ENCODE measurements at regions not wholly inside any gene's neighbourhood (a gene's known extent, or its start where the extent isn't known, plus 50 kb on each side); places are given as distances from the start of the nearest gene placed in this dataset.
"Not testable (repeated sequence)": the region's sequence is repeated elsewhere in the genome, so short reads cannot be mapped to it uniquely, and the experiment has no call there.

GRCh38 chr3:48101301-48101650 is 85.1 kb upstream of the MAP4 start:
- H3K27me3 ChIP-seq (ENCODE audit: insufficient read depth in 3 of 3, low read length in 2 of 3); intact Hi-C loops (cut with DNase I); H3K4me1 ChIP-seq; H3K4me3 ChIP-seq; H3K27ac ChIP-seq; ATAC-seq; DNase-seq; H3K36me3 ChIP-seq (ENCODE audit: insufficient read depth in 1 of 2, low read depth in 1 of 2); H3K9me3 ChIP-seq: not testable (repeated sequence)
- 88 to 98% (median 95%) methylated on average over 2 of the region's 2 CpGs for WGBS, 3 donors

GRCh38 chr3:48092270-48092669 is 76.1 kb upstream of the MAP4 start:
- 38 to 44% (median 40%) methylated on average over 2 of the region's 2 CpGs for WGBS, 3 donors
- Histone ChIP-seq H3K27me3 (ENCODE audit: insufficient read depth in 3 of 3, low read length in 2 of 3) (no peaks in the 10 kb centered on the region), H3K9me3 (no peaks in the 10 kb centered on the region), H3K36me3 (ENCODE audit: insufficient read depth in 1 of 2, low read depth in 1 of 2) (no peaks in the 10 kb centered on the region), H3K4me3 (no peak overlapping the region), H3K27ac (no peak overlapping the region), H3K4me1 (peaks cover 9% of the 10 kb centered on the region)
- DNase-seq = no peak
- TF ChIP-seq, protein P1, sequence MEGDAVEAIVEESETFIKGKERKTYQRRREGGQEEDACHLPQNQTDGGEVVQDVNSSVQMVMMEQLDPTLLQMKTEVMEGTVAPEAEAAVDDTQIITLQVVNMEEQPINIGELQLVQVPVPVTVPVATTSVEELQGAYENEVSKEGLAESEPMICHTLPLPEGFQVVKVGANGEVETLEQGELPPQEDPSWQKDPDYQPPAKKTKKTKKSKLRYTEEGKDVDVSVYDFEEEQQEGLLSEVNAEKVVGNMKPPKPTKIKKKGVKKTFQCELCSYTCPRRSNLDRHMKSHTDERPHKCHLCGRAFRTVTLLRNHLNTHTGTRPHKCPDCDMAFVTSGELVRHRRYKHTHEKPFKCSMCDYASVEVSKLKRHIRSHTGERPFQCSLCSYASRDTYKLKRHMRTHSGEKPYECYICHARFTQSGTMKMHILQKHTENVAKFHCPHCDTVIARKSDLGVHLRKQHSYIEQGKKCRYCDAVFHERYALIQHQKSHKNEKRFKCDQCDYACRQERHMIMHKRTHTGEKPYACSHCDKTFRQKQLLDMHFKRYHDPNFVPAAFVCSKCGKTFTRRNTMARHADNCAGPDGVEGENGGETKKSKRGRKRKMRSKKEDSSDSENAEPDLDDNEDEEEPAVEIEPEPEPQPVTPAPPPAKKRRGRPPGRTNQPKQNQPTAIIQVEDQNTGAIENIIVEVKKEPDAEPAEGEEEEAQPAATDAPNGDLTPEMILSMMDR (IDR thresholded peaks at IDR 0.05) = no peak
- intact Hi-C loops (cut with DNase I) = loop anchor here (5.0 to 10.0 kb wide), 2 partner anchors 60 to 267 kb away; no protein-coding TSS in a partner anchor
- no peak for ATAC-seq

GRCh38 chr3:48090166-48090939 is 74.1 kb upstream of the MAP4 start:
- H3K27me3 ChIP-seq (ENCODE audit: insufficient read depth in 3 of 3, low read length in 2 of 3) = no peaks in the 10 kb centered on the region
- peaks cover 27% of the 10 kb centered on the region for H3K4me1 ChIP-seq
- intact Hi-C loops (cut with DNase I) = loop anchor here (5.0 to 10.0 kb wide), 2 partner anchors 62 to 266 kb away; no protein-coding TSS in a partner anchor
- 91 to 93% (median 91%) methylated on average over 19 of the region's 19 CpGs for WGBS, 3 donors
- H3K4me3 ChIP-seq = peak overlapping the region; percentile 97
- no peaks in the 10 kb centered on the region for H3K36me3 ChIP-seq (ENCODE audit: insufficient read depth in 1 of 2, low read depth in 1 of 2)
- H3K9me3 ChIP-seq = no peaks in the 10 kb centered on the region
- TF ChIP-seq, protein P1 (IDR thresholded peaks at IDR 0.05) = no peak
- H3K27ac ChIP-seq = peak overlapping the region; percentile 99
- ATAC-seq (no peak), DNase-seq (no peak)

GRCh38 chr3:48088749-48089466 is 72.7 kb upstream of the MAP4 start:
- 0 to 1% (median 0%) methylated on average over 53 to 79 of the region's 79 CpGs for WGBS, 3 donors
- H3K9me3 ChIP-seq = no peaks in the 10 kb centered on the region
- peaks cover 39% of the 10 kb centered on the region for H3K4me1 ChIP-seq
- ATAC-seq (peak; percentile 86 to 95 (median 88)), DNase-seq (peak; percentile 97 to 98)
- peak overlapping the region; percentile 97 for H3K4me3 ChIP-seq
- no peaks in the 10 kb centered on the region for H3K27me3 ChIP-seq (ENCODE audit: insufficient read depth in 3 of 3, low read length in 2 of 3)
- H3K27ac ChIP-seq = peak overlapping the region; percentile 99
- TF ChIP-seq, protein P1 (IDR thresholded peaks at IDR 0.05) = no peak
- peaks cover 0 to 6% of the 10 kb centered on the region in 2 donors for H3K36me3 ChIP-seq (ENCODE audit: insufficient read depth in 1 of 2, low read depth in 1 of 2)
- intact Hi-C loops (cut with DNase I) = loop anchor here in 1 of 2 donors (5.0 kb wide), 1 partner anchor 77 kb away; no protein-coding TSS in a partner anchor

Data from psoas muscle (tissue), 7 donors.